Naive thymus-derived CD4-positive, alpha-beta T cell (primary cell): ENCODE measurements at regions not wholly inside any gene's neighbourhood (a gene's known extent, or its start where the extent isn't known, plus 50 kb on each side); places are given as distances from the start of the nearest gene placed in this dataset.

ENCODE experiments used
- ATAC-seq: fragments of 150-1000 bp; cut with Tn5 transposase; 2 replicates; pipeline ENCODE4 v1.10.0; 2021; ENCODE audit warnings: mild to moderate bottlenecking, moderate library complexity
- CTCF ChIA-PET: fragments of 350-600 bp; sonication (Branson Sonifier 250); formaldehyde crosslinking; loops from one replicate; lab custom pipeline; 2021; ENCODE audit warnings: antibody characterized with exemption; lab: Charles Lee
- POLR2A ChIA-PET: fragments of 350-600 bp; sonication (Branson Sonifier 250); formaldehyde crosslinking; loops from one replicate; lab custom pipeline; 2021; ENCODE audit warnings: antibody characterized with exemption, inconsistent platforms; lab: Charles Lee
- DNase-seq, 9 donors: peaks; one replicate each; pipeline versions ENCODE4 v3.0.0 to v3.0.0-alpha.2; 2020 to 2022; ENCODE audit warnings: mixed read lengths in 1 of 9
- H3K27ac ChIP-seq: one replicate; pipeline ENCODE4 v1.7.0; 2013; ENCODE audit warnings: mild to moderate bottlenecking, low read depth, low read length, moderate library complexity
- H3K27me3 ChIP-seq, 2 donors: one replicate each; pipeline ENCODE4 v1.7.0; 2013; ENCODE audit warnings: low read length in 2 of 2, mild to moderate bottlenecking in 2 of 2, moderate library complexity in 2 of 2; ENCODE audit not compliant: control insufficient read depth in 2 of 2, insufficient read depth in 2 of 2
- H3K36me3 ChIP-seq, 3 experiments: 1 replicate in 2 of 3; 2 replicates in 1 of 3; pipeline ENCODE4 v1.7.0; 2013; ENCODE audit warnings: low read length in 3 of 3, mild to moderate bottlenecking in 3 of 3, moderate library complexity in 1 of 3; ENCODE audit not compliant: insufficient read depth in 3 of 3, control insufficient read depth in 2 of 3
- H3K4me1 ChIP-seq, 2 donors: one replicate each; pipeline ENCODE4 v1.7.0; 2013; ENCODE audit warnings: low read length in 2 of 2, mild to moderate bottlenecking in 2 of 2, moderate library complexity in 1 of 2; ENCODE audit not compliant: control insufficient read depth in 2 of 2, insufficient read depth in 2 of 2
- H3K4me3 ChIP-seq: 2 replicates; pipeline ENCODE4 v1.7.0; 2013; ENCODE audit warnings: mild to moderate bottlenecking, low read length
- H3K9me3 ChIP-seq, 3 experiments: 1 replicate in 2 of 3; 2 replicates in 1 of 3; pipeline ENCODE4 v1.7.0; 2013; ENCODE audit warnings: low read length in 3 of 3; ENCODE audit not compliant: control insufficient read depth in 2 of 3
- H3K27ac Mint-ChIP-seq, 9 donors: one replicate each; pipeline ENCODE4 v1.8.0; 2020 to 2022; ENCODE audit warnings: mixed read lengths in 9 of 9, mild to moderate bottlenecking in 8 of 9, moderate library complexity in 5 of 9, inconsistent platforms in 2 of 9
- H3K27me3 Mint-ChIP-seq, 5 donors: one replicate each; pipeline ENCODE4 v1.8.0; 2021 to 2022; ENCODE audit warnings: mixed read lengths in 5 of 5, mild to moderate bottlenecking in 1 of 5
- H3K36me3 Mint-ChIP-seq, 5 donors: one replicate each; pipeline ENCODE4 v1.8.0; 2020 to 2022; ENCODE audit warnings: mixed read lengths in 5 of 5, mild to moderate bottlenecking in 3 of 5, inconsistent platforms in 1 of 5
- H3K4me1 Mint-ChIP-seq, 7 donors: one replicate each; pipeline ENCODE4 v1.8.0; 2020 to 2022; ENCODE audit warnings: mixed read lengths in 7 of 7, mild to moderate bottlenecking in 3 of 7, inconsistent platforms in 1 of 7
- H3K4me3 Mint-ChIP-seq, 10 donors: one replicate each; pipeline ENCODE4 v1.8.0; 2020 to 2022; ENCODE audit warnings: mild to moderate bottlenecking in 10 of 10, mixed read lengths in 10 of 10, moderate library complexity in 6 of 10, inconsistent platforms in 2 of 10
- H3K9me3 Mint-ChIP-seq, 11 donors: one replicate each; pipeline ENCODE4 v1.8.0; 2020 to 2022; ENCODE audit warnings: mixed read lengths in 11 of 11, mild to moderate bottlenecking in 4 of 11, inconsistent platforms in 1 of 11, moderate library complexity in 1 of 11
- intact Hi-C, 2 donors: fragments of 100-400 bp; cut with micrococcal nuclease; formaldehyde crosslinking; loops; one replicate each; pipeline ENCODE4 v1.15.1; 2023

- ChIA-PET CTCF (no interaction called here), POLR2A (no interaction called here)
- Mint-ChIP-seq H3K4me3 (no peak overlapping the region), H3K27ac (no peak overlapping the region), H3K27me3 (peaks cover 0 to 57% (median 44%) of the 10 kb centered on the region in 5 donors), H3K36me3 (peaks cover 0 to 23% (median 8%) of the 10 kb centered on the region in 5 donors), H3K4me1 (peaks cover 0 to 8% (median 0%) of the 10 kb centered on the region in 7 donors), H3K9me3 (peaks cover 11 to 84% (median 54%) of the 10 kb centered on the region in 11 donors)
- Histone ChIP-seq H3K9me3 (peaks cover 0 to 19% (median 0%) of the 10 kb centered on the region in 3 experiments), H3K27me3 (no peaks in the 10 kb centered on the region), H3K4me1 (no peaks in the 10 kb centered on the region), H3K4me3 (no peak overlapping the region), H3K27ac (no peak overlapping the region), H3K36me3 (no peaks in the 10 kb centered on the region)
- no peak for ATAC-seq
- intact Hi-C loops: no loop called here
- DNase-seq: no peak
These were observed 158.0 kb downstream of the FBLN2 start for GRCh38 chr3:13706886-13707285.

DNA sequence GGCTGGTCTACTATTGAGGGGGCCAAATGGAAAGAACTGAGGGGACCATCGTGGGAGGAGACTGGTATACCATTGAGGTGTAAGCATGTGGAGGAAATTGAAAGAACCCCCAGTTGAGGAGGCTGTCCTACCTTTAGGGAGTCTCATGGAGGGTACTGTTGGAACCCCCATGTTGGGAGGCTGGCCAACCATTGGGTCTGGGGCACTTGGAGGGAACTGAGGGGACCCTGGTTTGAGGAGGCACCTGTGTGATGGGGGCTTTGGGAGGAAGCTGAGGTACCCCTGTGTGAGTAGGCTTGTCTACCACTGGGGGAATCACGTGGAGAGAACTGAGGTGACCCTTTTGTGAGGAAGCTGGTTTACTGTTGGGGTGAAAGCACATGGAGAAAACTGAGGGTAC, 157.5 kb downstream of the FBLN2 start:
- H3K27ac Mint-ChIP-seq: no peak overlapping the region
- POLR2A ChIA-PET: no interaction called here
- no peak overlapping the region for H3K4me3 ChIP-seq
- intact Hi-C loops: no loop called here
- no peak overlapping the region for H3K27ac ChIP-seq
- peaks cover 0 to 8% (median 0%) of the 10 kb centered on the region in 7 donors for H3K4me1 Mint-ChIP-seq
- DNase-seq: no peak
- no peak overlapping the region for H3K4me3 Mint-ChIP-seq
- H3K27me3 ChIP-seq: no peaks in the 10 kb centered on the region
- peaks cover 0 to 21% (median 8%) of the 10 kb centered on the region in 5 donors for H3K36me3 Mint-ChIP-seq
- no peaks in the 10 kb centered on the region for H3K4me1 ChIP-seq
- CTCF ChIA-PET: no interaction called here
- peaks cover 0 to 57% (median 44%) of the 10 kb centered on the region in 5 donors for H3K27me3 Mint-ChIP-seq
- ATAC-seq: no peak
- peaks cover 0 to 19% (median 0%) of the 10 kb centered on the region in 3 experiments for H3K9me3 ChIP-seq
- H3K9me3 Mint-ChIP-seq: peaks cover 10 to 80% (median 54%) of the 10 kb centered on the region in 11 donors
- no peaks in the 10 kb centered on the region for H3K36me3 ChIP-seq

DNA sequence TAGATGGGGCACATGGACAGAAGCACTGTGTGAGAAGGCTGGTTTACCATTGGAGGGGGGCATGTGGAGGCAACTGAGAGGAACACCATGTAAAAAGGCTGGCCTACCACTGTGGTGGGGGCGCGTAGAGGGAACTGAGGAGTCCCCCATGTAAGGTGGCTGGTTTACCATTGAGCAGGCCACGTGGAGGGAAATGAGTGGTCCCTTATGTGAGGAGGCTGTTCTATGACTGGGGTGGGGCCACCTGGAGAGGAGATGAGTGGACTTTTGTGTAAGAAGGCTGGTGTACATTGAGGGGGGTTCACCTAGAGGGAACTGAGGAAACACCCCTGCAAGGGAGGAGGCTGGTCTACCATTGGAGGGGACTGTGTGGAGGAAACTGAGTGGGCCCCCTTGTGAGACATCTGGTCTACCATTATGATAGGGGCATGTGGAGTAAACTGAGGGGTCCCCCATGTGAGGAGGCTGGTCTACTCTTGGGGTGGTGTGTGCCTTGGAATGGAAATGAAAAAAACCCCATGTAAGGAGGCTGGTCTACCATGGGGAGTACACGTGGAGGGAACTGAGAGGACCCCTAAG, 156.9 kb downstream of the FBLN2 start:
- H3K9me3 Mint-ChIP-seq: peaks cover 4 to 73% (median 51%) of the 10 kb centered on the region in 11 donors
- ATAC-seq: no peak
- intact Hi-C loops: no loop called here
- Histone ChIP-seq H3K27ac (no peak overlapping the region), H3K4me3 (no peak overlapping the region), H3K4me1 (no peaks in the 10 kb centered on the region), H3K27me3 (no peaks in the 10 kb centered on the region), H3K36me3 (no peaks in the 10 kb centered on the region), H3K9me3 (peaks cover 0 to 19% (median 0%) of the 10 kb centered on the region in 3 experiments)
- no peak overlapping the region for H3K4me3 Mint-ChIP-seq
- H3K36me3 Mint-ChIP-seq: peaks cover 0 to 21% (median 5%) of the 10 kb centered on the region in 5 donors
- no peak overlapping the region for H3K27ac Mint-ChIP-seq
- H3K4me1 Mint-ChIP-seq: peaks cover 0 to 8% (median 0%) of the 10 kb centered on the region in 7 donors
- CTCF ChIA-PET: no interaction called here
- H3K27me3 Mint-ChIP-seq: peaks cover 0 to 57% (median 44%) of the 10 kb centered on the region in 5 donors
- no peak for DNase-seq
- POLR2A ChIA-PET: no interaction called here

- H3K9me3 Mint-ChIP-seq: peaks cover 0 to 66% (median 50%) of the 10 kb centered on the region in 11 donors
- peaks cover 0 to 19% (median 0%) of the 10 kb centered on the region in 3 experiments for H3K9me3 ChIP-seq
- H3K27me3 Mint-ChIP-seq: peaks cover 0 to 57% (median 44%) of the 10 kb centered on the region in 5 donors
- H3K4me1 Mint-ChIP-seq: peaks cover 0 to 8% (median 0%) of the 10 kb centered on the region in 7 donors
- H3K27ac ChIP-seq: no peak overlapping the region
- CTCF ChIA-PET: no interaction called here
- H3K36me3 ChIP-seq: no peaks in the 10 kb centered on the region
- DNase-seq (no peak), ATAC-seq (no peak)
- no peak overlapping the region for H3K4me3 Mint-ChIP-seq
- H3K27me3 ChIP-seq: no peaks in the 10 kb centered on the region
- H3K4me1 ChIP-seq: no peaks in the 10 kb centered on the region
- H3K27ac Mint-ChIP-seq: no peak overlapping the region
- H3K36me3 Mint-ChIP-seq: peaks cover 0 to 21% (median 5%) of the 10 kb centered on the region in 5 donors
- POLR2A ChIA-PET: no interaction called here
- no peak overlapping the region for H3K4me3 ChIP-seq
- intact Hi-C loops: no loop called here
These were observed 156.1 kb downstream of the FBLN2 start for GRCh38 chr3:13705051-13705450.

DNA sequence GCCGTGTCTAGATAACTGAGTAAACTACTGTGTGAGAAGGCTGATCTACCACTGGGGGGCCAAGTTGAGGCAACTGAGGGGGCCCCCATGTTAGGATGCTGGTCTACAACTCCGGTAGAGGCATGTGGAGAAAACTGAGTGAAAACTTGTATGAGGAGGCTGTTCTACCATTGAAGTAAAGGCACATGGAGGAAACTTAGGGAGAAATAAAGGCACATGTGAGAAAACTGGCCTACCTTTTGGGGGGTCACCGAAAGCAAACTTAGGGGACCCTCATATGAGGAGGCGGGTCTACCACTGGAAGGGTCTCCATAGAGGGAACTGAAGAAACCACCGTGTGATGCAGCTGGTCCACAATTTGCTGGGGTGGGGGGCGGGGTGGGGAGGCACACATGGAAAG, 155.2 kb downstream of the FBLN2 start:
- CTCF ChIA-PET: no interaction called here
- Mint-ChIP-seq H3K27ac (no peak overlapping the region), H3K27me3 (peaks cover 0 to 57% (median 38%) of the 10 kb centered on the region in 5 donors), H3K9me3 (peaks cover 0 to 57% (median 43%) of the 10 kb centered on the region in 11 donors), H3K36me3 (peaks cover 0 to 21% (median 5%) of the 10 kb centered on the region in 5 donors), H3K4me1 (peaks cover 0 to 8% (median 0%) of the 10 kb centered on the region in 7 donors), H3K4me3 (no peak overlapping the region)
- H3K9me3 ChIP-seq: peaks cover 0 to 19% (median 0%) of the 10 kb centered on the region in 3 experiments
- H3K4me1 ChIP-seq: no peaks in the 10 kb centered on the region
- H3K36me3 ChIP-seq: no peaks in the 10 kb centered on the region
- no peak overlapping the region for H3K4me3 ChIP-seq
- H3K27me3 ChIP-seq: no peaks in the 10 kb centered on the region
- DNase-seq: no peak
- no peak overlapping the region for H3K27ac ChIP-seq
- no peak for ATAC-seq
- intact Hi-C loops: no loop called here
- POLR2A ChIA-PET: no interaction called here

- H3K27me3 Mint-ChIP-seq: peaks cover 0 to 47% (median 37%) of the 10 kb centered on the region in 5 donors
These were observed 154.1 kb downstream of the FBLN2 start for GRCh38 chr3:13703071-13703470.

GRCh38 chr3:13702286-13702685, 153.4 kb downstream of the FBLN2 start:
- H3K9me3 ChIP-seq: peaks cover 0 to 12% (median 0%) of the 10 kb centered on the region in 3 experiments
- H3K4me1 ChIP-seq: no peaks in the 10 kb centered on the region
- no peak overlapping the region for H3K4me3 ChIP-seq
- POLR2A ChIA-PET: no interaction called here
- H3K36me3 Mint-ChIP-seq: peaks cover 0 to 19% (median 0%) of the 10 kb centered on the region in 5 donors
- no peak overlapping the region for H3K4me3 Mint-ChIP-seq
- peaks cover 0 to 42% (median 31%) of the 10 kb centered on the region in 5 donors for H3K27me3 Mint-ChIP-seq
- CTCF ChIA-PET: no interaction called here
- H3K27me3 ChIP-seq: no peaks in the 10 kb centered on the region
- DNase-seq (no peak), ATAC-seq (no peak)
- no peak overlapping the region for H3K27ac ChIP-seq
- H3K4me1 Mint-ChIP-seq: peaks cover 0 to 8% (median 0%) of the 10 kb centered on the region in 7 donors
- H3K36me3 ChIP-seq: no peaks in the 10 kb centered on the region
- peaks cover 0 to 42% (median 28%) of the 10 kb centered on the region in 11 donors for H3K9me3 Mint-ChIP-seq
- H3K27ac Mint-ChIP-seq: no peak overlapping the region
- intact Hi-C loops: no loop called here

More at GRCh38 chr3:13703071-13703470, 154.1 kb downstream of the FBLN2 start:
- H3K4me1 ChIP-seq: no peaks in the 10 kb centered on the region
- intact Hi-C loops: no loop called here
- H3K9me3 ChIP-seq: peaks cover 0 to 14% (median 0%) of the 10 kb centered on the region in 3 experiments
- Mint-ChIP-seq H3K4me3 (no peak overlapping the region), H3K9me3 (peaks cover 0 to 49% (median 35%) of the 10 kb centered on the region in 11 donors), H3K4me1 (peaks cover 0 to 8% (median 0%) of the 10 kb centered on the region in 7 donors), H3K27ac (no peak overlapping the region), H3K36me3 (peaks cover 0 to 21% (median 0%) of the 10 kb centered on the region in 5 donors)
- H3K36me3 ChIP-seq: no peaks in the 10 kb centered on the region
- ATAC-seq (no peak), DNase-seq (no peak)
- CTCF ChIA-PET: no interaction called here
- no peak overlapping the region for H3K4me3 ChIP-seq
- no peak overlapping the region for H3K27ac ChIP-seq
- POLR2A ChIA-PET: no interaction called here
- no peaks in the 10 kb centered on the region for H3K27me3 ChIP-seq
